MCF 10A (cell line): ENCODE measurements at regions not wholly inside any gene's neighbourhood (a gene's known extent, or its start where the extent isn't known, plus 50 kb on each side); places are given as distances from the start of the nearest gene placed in this dataset.

Experiments used
- BruUV-seq: library from RNA; stranded (reverse); fragments of 400-500 nt; replicated peaks from 2 replicates; lab custom pipeline; 2021; lab: Mats Ljungman, UMichigan
- CTCF ChIA-PET: fragments of 300-600 bp; sonication (Branson Sonifier 250); formaldehyde crosslinking; extraction: SDS; loops from one replicate; lab custom pipeline; 2021; ENCODE audit warnings: antibody characterized with exemption, inconsistent platforms; lab: Yijun Ruan, JAX
- POLR2A ChIA-PET: fragments of 300-600, 350-650 bp; sonication (Branson Sonifier 250); formaldehyde crosslinking; extraction: SDS; loops from one replicate; lab custom pipeline; 2020; ENCODE audit warnings: antibody characterized with exemption, inconsistent platforms; lab: Yijun Ruan, JAX
- DNase-seq: peaks from one replicate; pipeline ENCODE4 v3.0.0-alpha.2; 2018; ENCODE audit not compliant: unreplicated experiment
- H3K27ac Mint-ChIP-seq: one replicate; pipeline ENCODE4 v1.8.0; 2022; ENCODE audit warnings: mild to moderate bottlenecking, low read depth, mixed read lengths; ENCODE audit not compliant: unreplicated experiment
- H3K27me3 Mint-ChIP-seq: one replicate; pipeline ENCODE4 v1.8.0; 2022; ENCODE audit warnings: mixed read lengths; ENCODE audit not compliant: insufficient read depth, unreplicated experiment
- H3K36me3 Mint-ChIP-seq: one replicate; pipeline ENCODE4 v1.8.0; 2022; ENCODE audit warnings: mild to moderate bottlenecking, moderate library complexity, mixed read lengths; ENCODE audit not compliant: insufficient read depth, unreplicated experiment
- H3K4me1 Mint-ChIP-seq: one replicate; pipeline ENCODE4 v1.8.0; 2022; ENCODE audit warnings: mixed read lengths; ENCODE audit not compliant: insufficient read depth, unreplicated experiment
- H3K4me3 Mint-ChIP-seq: one replicate; pipeline ENCODE4 v1.8.0; 2022; ENCODE audit warnings: mild to moderate bottlenecking, moderate library complexity, mixed read lengths; ENCODE audit not compliant: unreplicated experiment
- H3K9me3 Mint-ChIP-seq: one replicate; pipeline ENCODE4 v1.8.0; 2022; ENCODE audit warnings: mixed read lengths; ENCODE audit not compliant: unreplicated experiment
- CTCF ChIP-seq: fragments of 200-600 bp; IDR thresholded peaks from one replicate; pipeline ENCODE4 v1.8.0; 2022; ENCODE audit warnings: antibody characterized with exemption, mild to moderate bottlenecking; ENCODE audit not compliant: unreplicated experiment
- intact Hi-C: fragments of 100-400 bp; cut with micrococcal nuclease; formaldehyde crosslinking; loops from 2 replicates; pipeline ENCODE4 v1.14.1; 2022

GRCh38 chr9:86718388-86719049, 228.8 kb downstream of the GAS1 start:
- H3K36me3 Mint-ChIP-seq, result no peaks in the 10 kb centered on the region
- ChIA-PET CTCF (interaction anchor here (0.6 to 1.0 kb wide), 3 partner anchors 19 to 615 kb away, joined by 3 read pairs; no protein-coding TSS in a partner anchor), POLR2A (interaction anchor here (0.7 kb wide), 1 partner anchor 14 kb away, joined by 3 read pairs; no protein-coding TSS in a partner anchor)
- no peak for TF ChIP-seq CTCF
- H3K9me3 Mint-ChIP-seq, result no peaks in the 10 kb centered on the region
- H3K27me3 Mint-ChIP-seq, result no peaks in the 10 kb centered on the region
- no peak overlapping the region for H3K4me3 Mint-ChIP-seq
- no peak for DNase-seq
- peaks cover 11% of the 10 kb centered on the region for H3K4me1 Mint-ChIP-seq
- intact Hi-C loops, result no loop called here
- no peak overlapping the region for H3K27ac Mint-ChIP-seq
- no TSS peak for BruUV-seq

GRCh38 chr9:86716326-86716922, 230.9 kb downstream of the GAS1 start:
- Mint-ChIP-seq H3K36me3 (no peaks in the 10 kb centered on the region), H3K27ac (no peak overlapping the region), H3K27me3 (no peaks in the 10 kb centered on the region), H3K4me1 (peaks cover 2% of the 10 kb centered on the region), H3K9me3 (no peaks in the 10 kb centered on the region), H3K4me3 (no peak overlapping the region)
- TF ChIP-seq CTCF, result no peak
- intact Hi-C loops, result no loop called here
- POLR2A ChIA-PET, result interaction anchor here (0.5 kb wide), 1 partner anchor 514 kb away, joined by 3 read pairs; no protein-coding TSS in a partner anchor
- no peak for DNase-seq
- CTCF ChIA-PET, result no interaction called here
- BruUV-seq, result no TSS peak

- no peak for TF ChIP-seq CTCF
- H3K27ac Mint-ChIP-seq, result no peak overlapping the region
- POLR2A ChIA-PET, result no interaction called here
- no TSS peak for BruUV-seq
- CTCF ChIA-PET, result no interaction called here
- no peaks in the 10 kb centered on the region for H3K27me3 Mint-ChIP-seq
- H3K4me1 Mint-ChIP-seq, result no peaks in the 10 kb centered on the region
- no peak overlapping the region for H3K4me3 Mint-ChIP-seq
- no peaks in the 10 kb centered on the region for H3K36me3 Mint-ChIP-seq
- DNase-seq, result no peak
- H3K9me3 Mint-ChIP-seq, result no peaks in the 10 kb centered on the region
- intact Hi-C loops, result no loop called here
These were observed 232.3 kb downstream of the GAS1 start for GRCh38 chr9:86714999-86715398.

GRCh38 chr9:86713970-86714369, 233.3 kb downstream of the GAS1 start:
- no peaks in the 10 kb centered on the region for H3K9me3 Mint-ChIP-seq
- CTCF ChIA-PET, result no interaction called here
- intact Hi-C loops, result no loop called here
- POLR2A ChIA-PET, result no interaction called here
- H3K27ac Mint-ChIP-seq, result no peak overlapping the region
- DNase-seq, result no peak
- no peaks in the 10 kb centered on the region for H3K36me3 Mint-ChIP-seq
- BruUV-seq, result no TSS peak
- no peaks in the 10 kb centered on the region for H3K4me1 Mint-ChIP-seq
- H3K27me3 Mint-ChIP-seq, result no peaks in the 10 kb centered on the region
- no peak overlapping the region for H3K4me3 Mint-ChIP-seq
- no peak for TF ChIP-seq CTCF
